ENCODE measurements at regions not wholly inside any gene's neighbourhood (a gene's known extent, or its start where the extent isn't known, plus 50 kb on each side); places are given as distances from the start of the nearest gene placed in this dataset.

- Histone ChIP-seq H3K27me3 (no peaks in the 10 kb centered on the region), H3K9me3 (ENCODE audit: low read depth) (no peaks in the 10 kb centered on the region), H3K36me3 (no peaks in the 10 kb centered on the region), H3K4me1 (ENCODE audit: low read depth) (no peaks in the 10 kb centered on the region), H3K27ac (no peak overlapping the region), H3K4me3 (no peak overlapping the region)
- DNase-seq (ENCODE audit: low read depth in 1 of 2, low spot score in 1 of 2), result no peak
- TF ChIP-seq CTCF (IDR thresholded peaks at IDR 0.05; ENCODE audit: low read depth, low read length), result no peak
Observed at GRCh38 chr6:146989860-146990259, 214.4 kb upstream of the STXBP5 start.

GRCh38 chr6:146990284-146990683, 213.9 kb upstream of the STXBP5 start:
- no peak for TF ChIP-seq CTCF (IDR thresholded peaks at IDR 0.05; ENCODE audit: low read depth, low read length)
- DNase-seq (ENCODE audit: low read depth in 1 of 2, low spot score in 1 of 2), result peak in 1 of 2 donors; percentile 66
- Histone ChIP-seq H3K4me3 (no peak overlapping the region), H3K27me3 (no peaks in the 10 kb centered on the region), H3K27ac (no peak overlapping the region), H3K36me3 (no peaks in the 10 kb centered on the region), H3K4me1 (ENCODE audit: low read depth) (no peaks in the 10 kb centered on the region), H3K9me3 (ENCODE audit: low read depth) (no peaks in the 10 kb centered on the region)

GRCh38 chr6:146990821-146991798, 213.1 kb upstream of the STXBP5 start:
- Histone ChIP-seq H3K36me3 (no peaks in the 10 kb centered on the region), H3K4me1 (ENCODE audit: low read depth) (no peaks in the 10 kb centered on the region), H3K27me3 (no peaks in the 10 kb centered on the region), H3K27ac (no peak overlapping the region), H3K4me3 (no peak overlapping the region), H3K9me3 (ENCODE audit: low read depth) (no peaks in the 10 kb centered on the region)
- no peak for TF ChIP-seq CTCF (IDR thresholded peaks at IDR 0.05; ENCODE audit: low read depth, low read length)
- DNase-seq (ENCODE audit: low read depth in 1 of 2, low spot score in 1 of 2), result peak in 1 of 2 donors; percentile 67

- Histone ChIP-seq H3K27me3 (no peaks in the 10 kb centered on the region), H3K36me3 (no peaks in the 10 kb centered on the region), H3K4me3 (no peak overlapping the region), H3K9me3 (ENCODE audit: low read depth) (no peaks in the 10 kb centered on the region), H3K27ac (no peak overlapping the region), H3K4me1 (ENCODE audit: low read depth) (no peaks in the 10 kb centered on the region)
- peak in 1 of 2 donors; percentile 69 for DNase-seq (ENCODE audit: low read depth in 1 of 2, low spot score in 1 of 2)
- no peak for TF ChIP-seq CTCF (IDR thresholded peaks at IDR 0.05; ENCODE audit: low read depth, low read length)
Observed at GRCh38 chr6:146997062-146997461, 207.2 kb upstream of the STXBP5 start.

- H3K9me3 ChIP-seq (ENCODE audit: low read depth), result no peaks in the 10 kb centered on the region
- H3K4me1 ChIP-seq (ENCODE audit: low read depth), result no peaks in the 10 kb centered on the region
- no peak overlapping the region for H3K4me3 ChIP-seq
- no peak for DNase-seq (ENCODE audit: low read depth in 1 of 2, low spot score in 1 of 2)
- no peak for TF ChIP-seq CTCF (IDR thresholded peaks at IDR 0.05; ENCODE audit: low read depth, low read length)
- H3K36me3 ChIP-seq, result no peaks in the 10 kb centered on the region
- no peak overlapping the region for H3K27ac ChIP-seq
- H3K27me3 ChIP-seq, result no peaks in the 10 kb centered on the region
Observed at GRCh38 chr6:146999766-147000165, 204.5 kb upstream of the STXBP5 start.

Data from cardiac muscle cell (in vitro differentiated cells and primary cell).